ENCODE measurements at regions not wholly inside any gene's neighbourhood (a gene's known extent, or its start where the extent isn't known, plus 50 kb on each side); places are given as distances from the start of the nearest gene placed in this dataset.

DNA sequence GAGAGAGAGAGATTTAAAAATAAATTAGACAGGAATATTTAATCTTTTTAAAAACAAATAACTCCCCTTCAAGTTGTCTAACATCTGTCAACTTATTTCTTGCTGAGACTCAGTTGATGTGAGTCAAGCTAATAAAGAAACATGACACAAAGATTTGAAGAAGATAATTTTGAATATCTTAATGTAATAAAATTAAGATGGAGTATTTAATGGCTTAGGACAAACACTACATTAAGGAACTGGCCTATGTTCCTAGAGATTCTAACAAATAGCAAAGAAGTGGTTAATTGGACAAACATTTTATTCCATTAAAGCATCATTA, 134.0 kb downstream of the INSIG2 start:
- no peak for DNase-seq

DNA sequence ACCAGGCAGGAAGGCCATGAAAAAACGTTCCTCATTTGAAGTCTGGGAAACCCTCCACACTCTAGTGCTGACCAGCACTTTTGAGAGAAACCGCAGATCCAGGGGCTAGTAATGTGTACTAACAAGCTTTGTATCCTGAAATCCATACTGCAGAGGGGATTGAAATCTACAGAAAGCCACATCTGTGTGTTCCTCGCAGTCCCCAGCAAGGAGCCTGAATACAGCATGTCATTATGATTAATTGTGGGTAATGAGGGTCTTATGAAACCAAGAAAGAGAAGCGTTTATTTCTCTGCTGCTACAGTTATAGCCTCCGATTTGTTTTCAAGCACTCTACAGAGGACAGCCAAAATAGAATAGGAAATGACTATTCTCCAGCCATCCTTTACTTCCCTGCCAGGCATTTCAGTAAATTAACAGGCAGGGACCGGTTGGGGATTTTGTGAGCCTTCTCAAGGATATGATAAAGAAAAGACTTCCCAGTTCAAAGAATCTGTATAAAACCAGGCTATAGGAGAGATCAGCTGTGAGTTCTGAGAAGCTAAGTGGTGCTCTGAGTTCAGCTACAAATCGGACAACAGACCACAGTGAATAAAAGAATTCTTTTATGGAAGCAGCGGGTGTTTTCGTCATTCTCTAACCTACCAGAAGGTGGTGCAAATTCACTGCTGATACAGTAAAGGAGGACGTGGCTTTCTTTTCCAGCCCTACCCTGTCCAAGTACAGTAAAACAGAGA, 133.4 kb downstream of the INSIG2 start:
- intact Hi-C loops (cut with DNase I), result loop anchor here (5.0 kb wide), 1 partner anchor 636 kb away; no protein-coding TSS in a partner anchor
- DNase-seq, result peak in 23 of 42 donors; percentile 10 to 76 (median 44)

More for the DNA sequence above, 134.0 kb downstream of the INSIG2 start:
- intact Hi-C loops (cut with DNase I), result loop anchor here (5.0 kb wide), 1 partner anchor 635 kb away; no protein-coding TSS in a partner anchor

DNA sequence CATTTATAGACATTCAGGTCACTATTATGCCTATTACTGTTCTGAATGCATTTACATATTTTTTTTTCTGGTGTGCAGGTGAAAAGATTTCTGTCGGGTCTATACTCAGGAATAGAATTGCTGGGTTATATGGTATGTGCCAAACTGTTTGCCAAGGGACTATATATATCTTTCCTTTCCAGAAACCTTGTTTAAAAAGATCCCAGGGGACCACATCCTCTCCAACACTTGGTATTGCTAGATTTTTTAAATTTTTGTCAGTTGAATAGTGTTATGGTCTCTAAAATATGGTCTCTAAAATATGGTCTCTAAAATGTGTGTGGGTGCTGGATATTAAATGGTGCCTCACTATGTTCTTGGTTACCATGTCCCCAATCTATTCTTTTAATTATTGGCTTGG, 131.3 kb downstream of the INSIG2 start:
- intact Hi-C loops (cut with DNase I), result loop anchor here (5.0 kb wide), 1 partner anchor 638 kb away; no protein-coding TSS in a partner anchor
- DNase-seq, result no peak

DNA sequence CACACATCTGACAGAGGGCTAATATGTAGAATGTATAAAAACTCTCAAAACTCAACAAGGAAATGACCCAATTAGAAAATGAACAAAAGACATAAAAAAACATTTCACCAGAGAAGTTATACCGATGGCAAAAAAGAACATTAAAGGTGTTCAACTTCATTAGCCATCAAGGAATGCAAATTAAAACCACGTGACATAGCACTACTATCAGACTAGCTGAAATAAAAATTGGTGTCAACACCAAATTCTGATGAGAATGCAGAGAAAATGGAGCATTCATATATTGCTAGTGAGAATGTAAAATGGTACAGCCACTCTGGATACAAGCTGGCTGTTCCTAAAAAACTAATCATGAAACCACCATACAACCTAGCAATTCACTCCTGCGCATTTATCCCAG, 128.0 kb downstream of the INSIG2 start:
- DNase-seq, result no peak
- intact Hi-C loops (cut with DNase I), result no loop called here

GRCh38 chr2:118209727-118210126, 121.5 kb downstream of the INSIG2 start:
- intact Hi-C loops (cut with DNase I), result no loop called here
- DNase-seq, result no peak

- intact Hi-C loops (cut with DNase I), result no loop called here
- peak in 1 of 42 donors; percentile 35 for DNase-seq
These were observed 119.6 kb downstream of the INSIG2 start for GRCh38 chr2:118207889-118208288.

DNA sequence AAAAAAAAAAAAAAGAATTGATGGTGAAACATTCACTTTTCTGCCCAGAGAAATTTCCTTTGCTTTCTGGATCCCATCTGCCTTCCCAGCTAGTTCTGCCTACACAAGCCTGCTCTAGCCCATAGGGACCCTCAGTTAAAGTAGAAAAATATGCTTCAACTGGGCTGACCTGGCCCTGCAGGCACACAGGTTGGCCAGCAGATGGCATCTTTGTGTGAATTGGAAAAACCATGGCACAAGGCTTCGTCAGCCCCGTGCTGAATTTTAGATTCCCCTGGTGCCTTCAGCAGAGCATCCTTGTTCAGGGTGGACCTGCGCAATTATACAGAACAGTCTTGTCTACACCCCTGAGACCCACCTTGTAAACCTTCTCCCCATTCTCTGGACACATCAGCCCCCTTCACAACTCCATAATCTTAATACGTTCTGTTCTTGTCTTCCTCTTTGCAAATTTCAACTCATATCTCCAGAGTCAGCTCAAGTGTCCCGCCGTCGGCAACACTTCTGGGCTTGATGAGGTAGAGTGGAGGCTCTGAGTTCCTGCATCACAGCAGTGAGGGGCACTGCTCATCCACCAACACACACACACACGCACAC, 114.5 kb downstream of the INSIG2 start:
- intact Hi-C loops (cut with DNase I), result no loop called here
- peak in 32 of 42 donors; percentile 11 to 69 (median 37) for DNase-seq

DNA sequence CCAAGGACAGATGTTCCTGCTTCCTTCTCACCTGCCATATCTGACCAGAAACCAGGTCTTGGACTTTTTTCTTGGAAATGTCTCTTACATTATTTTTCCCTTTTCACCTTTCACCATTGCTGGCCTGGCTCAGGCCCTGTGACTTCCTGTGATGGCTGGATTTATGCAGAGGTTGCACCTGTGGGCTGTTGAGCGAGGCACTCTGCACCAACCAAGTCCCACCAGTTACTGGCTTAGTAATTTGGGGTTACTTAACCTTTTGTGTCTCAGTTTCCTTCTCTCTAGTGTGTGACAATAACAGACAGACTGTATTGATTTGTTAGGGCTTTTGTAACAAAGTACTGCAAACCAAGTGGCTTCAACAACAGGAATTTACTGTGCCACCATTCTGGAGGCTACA, 110.0 kb downstream of the INSIG2 start:
- DNase-seq, result no peak

DNA sequence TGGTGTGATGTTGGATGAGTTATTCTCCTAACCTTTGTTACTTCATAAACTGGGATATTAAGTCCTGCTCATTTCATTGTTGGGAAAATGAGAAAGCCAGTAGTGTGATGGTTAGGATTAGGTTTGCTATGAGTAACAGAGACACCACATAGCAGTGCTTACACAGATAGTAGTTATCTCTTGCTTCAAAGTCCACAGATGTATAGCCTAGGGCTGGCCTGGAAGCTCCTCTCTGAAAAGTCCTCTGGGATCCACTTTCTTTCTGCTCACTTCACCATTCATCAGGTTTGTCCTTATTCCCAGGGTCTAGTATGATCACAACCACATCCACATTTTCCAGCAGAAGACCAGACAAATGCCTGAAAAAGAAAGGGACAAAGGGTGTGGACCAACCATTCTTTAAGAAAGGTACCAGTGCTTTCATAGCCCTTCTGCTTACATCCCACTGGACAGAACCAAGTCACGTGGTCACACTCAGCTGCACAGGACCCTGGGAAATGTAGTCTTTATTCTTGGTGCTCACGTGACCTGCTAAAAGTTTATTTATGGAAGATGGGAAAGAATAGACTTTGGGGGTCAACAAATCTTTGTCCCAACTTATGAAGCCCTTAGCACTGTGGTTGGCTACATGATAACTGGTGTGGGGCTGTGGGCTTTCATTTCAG, 108.9 kb downstream of the INSIG2 start:
- intact Hi-C loops (cut with DNase I), result no loop called here
- DNase-seq, result no peak

More for the DNA sequence above, 110.0 kb downstream of the INSIG2 start:
- intact Hi-C loops (cut with DNase I), result no loop called here

GRCh38 chr2:118190474-118190873, 102.2 kb downstream of the INSIG2 start:
- peak in 1 of 42 donors; percentile 5 for DNase-seq
- intact Hi-C loops (cut with DNase I), result no loop called here

DNA sequence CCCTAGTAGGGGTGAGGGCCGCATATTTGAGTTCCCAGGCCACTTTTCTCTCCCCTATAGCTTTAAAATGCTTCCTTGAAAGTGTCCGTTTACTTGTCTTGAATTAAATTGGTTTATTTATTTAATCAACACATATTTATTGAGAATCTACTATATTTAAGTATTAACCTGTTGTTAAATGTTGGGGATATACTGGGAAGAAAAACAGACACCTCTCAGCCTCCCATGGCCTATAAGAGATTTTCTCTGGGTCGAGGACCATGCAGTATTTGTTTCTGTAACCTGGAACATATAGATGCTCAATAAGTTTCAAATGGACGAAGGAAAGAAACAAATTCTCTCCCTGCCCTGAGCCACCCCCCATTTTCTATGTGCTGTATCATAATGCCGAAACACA, 98.6 kb downstream of the INSIG2 start:
- intact Hi-C loops (cut with DNase I), result loop anchor here (5.0 kb wide), 1 partner anchor 100 kb away; the partner anchor contains the start of gene INSIG2
- DNase-seq, result no peak

- peak; percentile 77 to 96 (median 91) for DNase-seq
- intact Hi-C loops (cut with DNase I), result loop anchor here (5.0 kb wide), 1 partner anchor 99 kb away; the partner anchor contains the start of gene INSIG2
These were observed 98.0 kb downstream of the INSIG2 start for GRCh38 chr2:118186110-118186857.

- DNase-seq, result peak; percentile 40 to 82 (median 61)
- intact Hi-C loops (cut with DNase I), result loop anchor here (5.0 kb wide), 1 partner anchor 98 kb away; the partner anchor contains the start of gene INSIG2
These were observed 97.2 kb downstream of the INSIG2 start for GRCh38 chr2:118185210-118186109.

DNA sequence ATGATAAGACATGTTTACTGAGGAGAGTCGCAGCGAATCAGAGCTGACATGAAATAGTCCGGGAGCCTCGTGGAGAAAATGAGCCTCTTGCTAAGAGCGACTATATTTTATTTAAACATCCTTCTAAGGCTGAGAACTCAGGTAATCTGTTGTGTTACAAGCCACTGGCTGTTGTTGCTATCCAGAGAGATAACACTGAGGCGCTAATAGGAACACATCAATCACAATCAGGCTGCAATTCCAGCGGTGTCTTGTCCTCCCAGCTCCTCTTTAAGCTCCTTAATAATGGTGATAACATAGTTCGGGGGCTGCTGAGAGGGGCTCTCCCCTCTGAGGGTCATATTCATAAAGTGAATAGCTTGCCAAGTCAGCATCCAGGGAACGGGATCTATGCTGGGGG, 95.1 kb downstream of the INSIG2 start:
- intact Hi-C loops (cut with DNase I), result no loop called here
- no peak for DNase-seq

- intact Hi-C loops (cut with DNase I), result no loop called here
- DNase-seq, result no peak
These were observed 91.2 kb downstream of the INSIG2 start for GRCh38 chr2:118179445-118179844.

- intact Hi-C loops (cut with DNase I), result no loop called here
- no peak for DNase-seq
These were observed 89.6 kb downstream of the INSIG2 start for GRCh38 chr2:118177884-118178283.

DNA sequence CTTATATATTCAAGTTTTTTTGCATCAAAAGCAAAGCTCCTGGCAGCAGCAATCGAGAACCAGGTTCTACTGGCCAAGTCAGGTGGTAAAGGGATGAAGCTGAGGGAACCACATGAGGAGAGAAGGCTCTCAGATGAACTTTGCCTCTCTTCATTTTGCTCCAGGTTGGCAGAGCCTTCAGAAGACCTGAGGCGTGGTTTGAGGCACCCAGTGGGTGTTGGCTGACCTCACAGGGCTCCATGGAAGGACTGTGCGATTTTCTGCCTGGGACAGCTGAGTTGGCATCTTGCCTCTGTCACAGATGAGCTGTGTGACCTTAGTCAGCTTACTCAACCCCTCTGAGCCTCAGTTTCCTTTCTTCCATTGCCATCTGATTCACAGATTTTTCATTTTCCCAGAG, 89.0 kb downstream of the INSIG2 start:
- intact Hi-C loops (cut with DNase I), result no loop called here

DNA sequence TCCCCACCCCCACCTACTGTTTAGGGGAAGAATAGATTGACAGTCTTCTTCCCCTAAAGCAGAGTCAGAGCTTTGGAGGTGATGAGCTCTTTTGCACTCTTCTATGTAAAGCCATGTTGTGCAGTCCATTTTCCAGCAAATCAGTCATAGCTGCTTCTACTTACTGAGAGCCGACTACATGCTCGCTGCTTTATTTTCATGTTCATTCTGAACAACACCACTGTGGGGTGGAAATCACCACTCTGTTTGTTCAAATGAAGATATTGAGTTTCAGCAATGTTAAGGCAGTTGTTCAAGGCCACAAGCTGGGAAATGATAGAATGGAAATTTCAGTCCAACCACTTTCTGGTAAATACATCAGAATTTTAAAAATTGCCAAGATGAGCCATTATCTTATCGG, 88.3 kb downstream of the INSIG2 start:
- DNase-seq, result no peak
- intact Hi-C loops (cut with DNase I), result no loop called here

More for the DNA sequence above, 89.0 kb downstream of the INSIG2 start:
- DNase-seq, result no peak
